Chondrocyte (in vitro differentiated cells): ENCODE measurements at regions not wholly inside any gene's neighbourhood (a gene's known extent, or its start where the extent isn't known, plus 50 kb on each side); places are given as distances from the start of the nearest gene placed in this dataset.

Experiments used
- DNase-seq: peaks from one replicate; pipeline ENCODE4 v3.0.0; 2021; ENCODE audit warnings: mixed read lengths, low spot score
- H3K27ac Mint-ChIP-seq: one replicate; pipeline ENCODE4 v1.8.0; 2021; ENCODE audit warnings: mild to moderate bottlenecking, moderate library complexity, mixed read lengths; ENCODE audit not compliant: unreplicated experiment
- H3K27me3 Mint-ChIP-seq: 2 replicates; pipeline ENCODE4 v1.8.0; 2021; ENCODE audit warnings: low read depth, mixed read lengths
- H3K36me3 Mint-ChIP-seq: 2 replicates; pipeline ENCODE4 v1.8.0; 2021; ENCODE audit warnings: low read depth, mixed read lengths
- H3K4me1 Mint-ChIP-seq: 2 replicates; pipeline ENCODE4 v1.8.0; 2021; ENCODE audit warnings: low read depth, mild to moderate bottlenecking, mixed read lengths
- H3K4me3 Mint-ChIP-seq: one replicate; pipeline ENCODE4 v1.8.0; 2021; ENCODE audit warnings: mild to moderate bottlenecking, moderate library complexity, mixed read lengths; ENCODE audit not compliant: unreplicated experiment
- H3K9me3 Mint-ChIP-seq: 2 replicates; pipeline ENCODE4 v1.8.0; 2021; ENCODE audit warnings: low read depth, mixed read lengths
- CTCF ChIP-seq: fragments of 200-600 bp; sonication (generic); IDR thresholded peaks from 2 replicates; pipeline ENCODE4 v1.5.0; 2021; ENCODE audit warnings: antibody characterized with exemption, mild to moderate bottlenecking, moderate library complexity

- peak; percentile 67 for DNase-seq
- H3K27me3 Mint-ChIP-seq = peaks cover 68% of the 10 kb centered on the region
- H3K4me1 Mint-ChIP-seq = peaks cover 4% of the 10 kb centered on the region
- TF ChIP-seq CTCF = no peak
- H3K27ac Mint-ChIP-seq = no peak overlapping the region
- H3K9me3 Mint-ChIP-seq = peaks cover 4% of the 10 kb centered on the region
- no peaks in the 10 kb centered on the region for H3K36me3 Mint-ChIP-seq
- H3K4me3 Mint-ChIP-seq = no peak overlapping the region
These were observed 261.6 kb upstream of the TNRC6C start for GRCh38 chr17:77696721-77697460.

GRCh38 chr17:77697480-77698400 is 260.8 kb upstream of the TNRC6C start:
- Mint-ChIP-seq H3K4me3 (no peak overlapping the region), H3K27ac (no peak overlapping the region), H3K27me3 (peaks cover 68% of the 10 kb centered on the region), H3K36me3 (no peaks in the 10 kb centered on the region), H3K4me1 (peaks cover 4% of the 10 kb centered on the region), H3K9me3 (peaks cover 10% of the 10 kb centered on the region)
- TF ChIP-seq CTCF = no peak
- peak; percentile 79 for DNase-seq

- no peak overlapping the region for H3K27ac Mint-ChIP-seq
- no peak overlapping the region for H3K4me3 Mint-ChIP-seq
- H3K9me3 Mint-ChIP-seq = peaks cover 23% of the 10 kb centered on the region
- peaks cover 4% of the 10 kb centered on the region for H3K4me1 Mint-ChIP-seq
- peaks cover 2% of the 10 kb centered on the region for H3K36me3 Mint-ChIP-seq
- TF ChIP-seq CTCF = no peak
- peaks cover 58% of the 10 kb centered on the region for H3K27me3 Mint-ChIP-seq
- peak; percentile 59 for DNase-seq
These were observed 259.4 kb upstream of the TNRC6C start for GRCh38 chr17:77698903-77699623.

GRCh38 chr17:77700165-77700881 is 258.2 kb upstream of the TNRC6C start:
- Mint-ChIP-seq H3K36me3 (peaks cover 8% of the 10 kb centered on the region), H3K4me3 (no peak overlapping the region), H3K27me3 (peaks cover 48% of the 10 kb centered on the region), H3K27ac (no peak overlapping the region), H3K9me3 (peaks cover 31% of the 10 kb centered on the region), H3K4me1 (peaks cover 4% of the 10 kb centered on the region)
- DNase-seq = peak; percentile 67
- TF ChIP-seq CTCF = no peak
